SU-DHL-6 (cell line): ENCODE measurements at regions not wholly inside any gene's neighbourhood (a gene's known extent, or its start where the extent isn't known, plus 50 kb on each side); places are given as distances from the start of the nearest gene placed in this dataset.

Source experiments
- CTCF ChIP-seq: fragments of 200-600 bp; sonication (generic); IDR thresholded peaks from one replicate; pipeline ENCODE4 v1.5.1; 2017; ENCODE audit warnings: antibody characterized with exemption, mild to moderate bottlenecking, low read length, moderate library complexity; ENCODE audit not compliant: insufficient read depth, poor library complexity, severe bottlenecking
- EZH2phosphoT487 ChIP-seq: fragments of 200-600 bp; sonication (generic), shearing (Covaris generic); conservative IDR thresholded peaks from 2 replicates; pipeline ENCODE4 v1.6.1; 2018; ENCODE audit warnings: mild to moderate bottlenecking, antibody characterized with exemption, low read length, moderate library complexity, mixed read lengths

GRCh38 chr17:15108992-15109391 lies 156.1 kb downstream of the PMP22 start:
- TF ChIP-seq CTCF = no peak
- TF ChIP-seq EZH2phosphoT487 = no peak
